Heart left ventricle (tissue), 16 donors: ENCODE measurements at regions not wholly inside any gene's neighbourhood (a gene's known extent, or its start where the extent isn't known, plus 50 kb on each side); places are given as distances from the start of the nearest gene placed in this dataset.

Experiments used
- ATAC-seq, 4 donors: fragments of 200-7000 bp; cut with Tn5 transposase; one replicate each; pipeline ENCODE4 v1.9.1; 2020 to 2022; ENCODE audit warnings: moderate library complexity in 4 of 4, mild to moderate bottlenecking in 3 of 4, moderate number of reproducible peaks in 1 of 4
- DNase-seq, 5 donors: peaks; one replicate each; pipeline ENCODE4 v3.0.0-alpha.2; 2020
- H3K27ac ChIP-seq, 12 donors: fragments of 200-600 bp; sonication (generic) in 4 of 12; one replicate each; pipeline versions ENCODE4 v1.5.0 to v1.8.0; 2016 to 2022; ENCODE audit warnings: mild to moderate bottlenecking in 2 of 12
- H3K27me3 ChIP-seq, 9 donors: fragments of 200-600 bp; sonication (generic) in 2 of 9; one replicate each; pipeline versions ENCODE4 v1.5.1 to v1.8.0; 2016 to 2022; ENCODE audit warnings: mild to moderate bottlenecking in 3 of 9
- H3K36me3 ChIP-seq, 9 donors: fragments of 200-600 bp; sonication (generic) in 2 of 9; one replicate each; pipeline versions ENCODE4 v1.5.0 to v1.8.0; 2018 to 2022; ENCODE audit warnings: mild to moderate bottlenecking in 2 of 9
- H3K4me1 ChIP-seq, 12 donors: fragments of 200-600 bp; sonication (generic) in 4 of 12; one replicate each; pipeline versions ENCODE4 v1.5.0 to v1.8.0; 2016 to 2022; ENCODE audit warnings: mild to moderate bottlenecking in 3 of 12
- H3K4me3 ChIP-seq, 12 donors: fragments of 200-600 bp; sonication (generic) in 4 of 12; one replicate each; pipeline versions ENCODE4 v1.5.0 to v1.8.0; 2017 to 2022; ENCODE audit warnings: mild to moderate bottlenecking in 9 of 12, moderate library complexity in 4 of 12
- H3K9me3 ChIP-seq, 12 donors: fragments of 200-600 bp; sonication (generic) in 4 of 12; one replicate each; pipeline versions ENCODE4 v1.5.0 to v1.8.0; 2016 to 2022; ENCODE audit warnings: mild to moderate bottlenecking in 1 of 12
- POLR2A ChIP-seq, 2 donors: fragments of 450-650 bp; IDR thresholded peaks; one replicate each; pipeline ENCODE4 v1.6.1; 2017; ENCODE audit warnings: antibody characterized with exemption in 2 of 2, mild to moderate bottlenecking in 2 of 2, moderate library complexity in 2 of 2
- WGBS, 4 donors: extraction: QIAGEN DNeasy Blood & Tissue Kit in 2 of 4; methylation state at CpG; one replicate each; pipeline versions ENCODE4 v1.1.5 to v1.1.7; 2013 to 2018; 5-methylcytosine and 5-hydroxymethylcytosine counted together
- intact Hi-C, 10 donors: fragments of 100-400 bp; cut with DNase I; formaldehyde crosslinking; loops; one replicate each; pipeline versions ENCODE4 v1.11.1 to v1.14.2; 2022
- TF ChIP-seq, protein P1 (sequence below), 12 donors: fragments of 200-600 bp; sonication (generic) in 4 of 12; IDR thresholded peaks; one replicate each; pipeline versions ENCODE4 v1.5.0 to v1.8.0; 2018 to 2022; ENCODE audit warnings: antibody characterized with exemption in 12 of 12, mild to moderate bottlenecking in 5 of 12
- donor health status: ischemic (EF 13 %, LVEDD 7.1; RV severe dilation, severe dysfunction).
- donor health status: healthy with polysubstance abuse.
- donor health status: DM: no; HTN: yes; CAD: no.
- donor health status: DM: no; HTN: no; CAD: no.
- donor health status: ischemic (EF 25% LVEDD 6.9; RV normal size, moderate dysfunction).
- donor health status: ischemic (EF 25% LVEDD 5.7; RV mildly dilated, moderate dysfunction).
- donor health status: healthy.
- donor health status: DM: yes; HTN: yes; CAD: no.
- donor health status: ischemic (EF 35%, LVEDD 5.7; RV mildly dilated, moderate dysfunction).
- donor health status: nonischemic (EF 11% LVEDD 7.7; RV severe dilation, severe dysfunction).
- donor health status: DM: yes; HTN: yes; CAD: no.
- donor health status: PGD.
- donor health status: ischemic (EF 29% LVEDD 5.4; RV normal size, mild dysfunction).
- donor health status: nonischemic (EF 23%, LVEDD 6.1; RV moderate dilation, normal function).

DNA sequence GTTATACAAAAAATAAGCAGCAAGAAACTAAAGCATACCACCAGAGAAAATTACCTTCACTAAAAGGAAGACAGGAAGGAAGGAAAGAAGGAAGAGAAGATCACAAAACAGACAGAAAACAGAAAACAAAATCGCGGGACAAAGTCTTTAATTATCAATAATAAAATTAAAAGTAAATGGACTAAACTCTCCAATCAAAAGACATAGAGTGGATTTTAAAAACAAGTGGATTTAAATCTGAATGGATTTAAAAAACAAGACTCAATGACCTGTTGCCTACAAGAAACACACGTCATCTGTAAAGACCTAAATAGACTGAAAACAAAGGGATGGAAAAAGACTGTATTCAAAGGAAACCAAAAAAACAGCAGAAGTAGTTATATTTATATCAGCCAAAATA, 75.7 kb upstream of the MAGI3 start:
- Histone ChIP-seq H3K36me3 (no peaks in the 10 kb centered on the region), H3K4me3 (no peak overlapping the region), H3K27ac (no peak overlapping the region), H3K9me3 (peaks cover 0 to 32% (median 3%) of the 10 kb centered on the region in 12 donors), H3K4me1 (no peaks in the 10 kb centered on the region), H3K27me3 (no peaks in the 10 kb centered on the region)
- intact Hi-C loops = no loop called here
- 76 to 91% (median 87%) methylated on average over 3 of the region's 3 CpGs for WGBS, 4 donors
- no peak for DNase-seq
- TF ChIP-seq, protein P1, sequence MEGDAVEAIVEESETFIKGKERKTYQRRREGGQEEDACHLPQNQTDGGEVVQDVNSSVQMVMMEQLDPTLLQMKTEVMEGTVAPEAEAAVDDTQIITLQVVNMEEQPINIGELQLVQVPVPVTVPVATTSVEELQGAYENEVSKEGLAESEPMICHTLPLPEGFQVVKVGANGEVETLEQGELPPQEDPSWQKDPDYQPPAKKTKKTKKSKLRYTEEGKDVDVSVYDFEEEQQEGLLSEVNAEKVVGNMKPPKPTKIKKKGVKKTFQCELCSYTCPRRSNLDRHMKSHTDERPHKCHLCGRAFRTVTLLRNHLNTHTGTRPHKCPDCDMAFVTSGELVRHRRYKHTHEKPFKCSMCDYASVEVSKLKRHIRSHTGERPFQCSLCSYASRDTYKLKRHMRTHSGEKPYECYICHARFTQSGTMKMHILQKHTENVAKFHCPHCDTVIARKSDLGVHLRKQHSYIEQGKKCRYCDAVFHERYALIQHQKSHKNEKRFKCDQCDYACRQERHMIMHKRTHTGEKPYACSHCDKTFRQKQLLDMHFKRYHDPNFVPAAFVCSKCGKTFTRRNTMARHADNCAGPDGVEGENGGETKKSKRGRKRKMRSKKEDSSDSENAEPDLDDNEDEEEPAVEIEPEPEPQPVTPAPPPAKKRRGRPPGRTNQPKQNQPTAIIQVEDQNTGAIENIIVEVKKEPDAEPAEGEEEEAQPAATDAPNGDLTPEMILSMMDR (IDR thresholded peaks at IDR 0.05) = no peak
- no peak for TF ChIP-seq POLR2A (IDR thresholded peaks at IDR 0.05)
- no peak for ATAC-seq

DNA sequence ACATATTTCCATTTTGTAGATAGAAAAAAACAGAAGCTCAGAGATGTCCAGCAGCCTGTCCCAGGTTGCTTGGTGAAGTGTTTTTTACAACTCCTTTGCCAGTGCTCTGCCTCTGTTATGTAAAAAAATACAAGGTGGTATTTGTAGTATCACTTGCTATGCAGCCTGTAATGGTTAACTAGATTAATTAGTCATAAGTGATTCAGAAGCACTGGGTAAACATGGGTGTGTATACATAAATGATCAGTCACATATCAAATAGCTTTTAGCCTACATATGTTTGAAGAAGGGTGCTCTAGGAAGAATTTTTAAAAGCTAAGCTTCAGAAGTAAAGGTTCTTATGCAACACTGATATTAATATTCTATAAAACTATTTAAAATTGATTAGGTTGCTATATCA, 70.0 kb upstream of the MAGI3 start:
- no peak for ATAC-seq
- intact Hi-C loops = loop anchor here in 1 of 10 donors (10.0 kb wide), 1 partner anchor 125 kb away; no protein-coding TSS in a partner anchor

DNA sequence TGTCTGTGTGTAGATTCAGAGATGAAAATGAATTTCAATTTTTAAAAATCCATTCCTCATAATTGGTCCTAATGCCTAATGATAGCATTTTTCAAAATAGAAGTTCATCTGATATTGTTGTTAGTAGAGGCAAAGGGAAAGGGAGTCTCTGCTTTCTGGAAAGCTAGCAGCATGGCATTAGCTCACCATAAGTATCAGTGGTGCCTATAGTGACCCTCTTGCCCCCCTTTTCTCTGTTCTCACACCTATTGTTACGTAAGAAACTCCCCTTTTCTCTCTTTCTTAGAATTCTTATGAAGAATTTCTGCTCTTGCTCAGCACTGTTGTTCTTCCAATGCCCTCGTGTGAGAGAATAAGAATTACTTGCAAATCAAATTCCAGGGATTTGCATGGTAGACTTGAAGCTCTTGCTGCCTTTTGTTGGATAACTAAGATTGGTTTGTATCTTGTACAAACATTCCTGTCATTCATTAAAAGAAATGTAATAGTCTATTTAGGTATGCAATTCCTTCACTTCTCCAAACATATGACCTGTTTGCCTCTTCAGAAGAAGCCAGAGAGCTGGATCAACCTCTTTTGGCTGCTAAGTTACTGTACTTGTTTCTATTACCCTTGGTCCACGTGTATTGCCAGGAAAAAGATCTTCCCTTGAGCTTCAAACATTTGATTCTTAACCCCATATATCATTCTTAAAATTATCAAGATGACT, 69.2 kb upstream of the MAGI3 start:
- WGBS, 4 donors = 9 to 48% (median 37%) methylated on average over 3 of the region's 3 CpGs
- DNase-seq (no peak), ATAC-seq (peak in 1 of 4 donors; percentile 26)
- TF ChIP-seq POLR2A (IDR thresholded peaks at IDR 0.05) = no peak
- TF ChIP-seq, protein P1 (IDR thresholded peaks at IDR 0.05) = no peak
- no peak overlapping the region for H3K27ac ChIP-seq
- intact Hi-C loops = loop anchor here in 1 of 10 donors (10.0 kb wide), 1 partner anchor 126 kb away; no protein-coding TSS in a partner anchor
- peaks cover 0 to 14% (median 0%) of the 10 kb centered on the region in 12 donors for H3K9me3 ChIP-seq
- H3K4me3 ChIP-seq = no peak overlapping the region
- H3K27me3 ChIP-seq = no peaks in the 10 kb centered on the region
- H3K36me3 ChIP-seq = no peaks in the 10 kb centered on the region
- H3K4me1 ChIP-seq = peaks cover 0 to 11% (median 0%) of the 10 kb centered on the region in 12 donors

More for the DNA sequence above, 70.0 kb upstream of the MAGI3 start:
- Histone ChIP-seq H3K4me1 (peaks cover 0 to 11% (median 0%) of the 10 kb centered on the region in 12 donors), H3K27me3 (no peaks in the 10 kb centered on the region), H3K36me3 (no peaks in the 10 kb centered on the region), H3K4me3 (no peak overlapping the region), H3K27ac (no peak overlapping the region), H3K9me3 (peaks cover 0 to 14% (median 0%) of the 10 kb centered on the region in 12 donors)
- DNase-seq = no peak
- TF ChIP-seq POLR2A (IDR thresholded peaks at IDR 0.05) = no peak
- TF ChIP-seq, protein P1 (IDR thresholded peaks at IDR 0.05) = no peak

DNA sequence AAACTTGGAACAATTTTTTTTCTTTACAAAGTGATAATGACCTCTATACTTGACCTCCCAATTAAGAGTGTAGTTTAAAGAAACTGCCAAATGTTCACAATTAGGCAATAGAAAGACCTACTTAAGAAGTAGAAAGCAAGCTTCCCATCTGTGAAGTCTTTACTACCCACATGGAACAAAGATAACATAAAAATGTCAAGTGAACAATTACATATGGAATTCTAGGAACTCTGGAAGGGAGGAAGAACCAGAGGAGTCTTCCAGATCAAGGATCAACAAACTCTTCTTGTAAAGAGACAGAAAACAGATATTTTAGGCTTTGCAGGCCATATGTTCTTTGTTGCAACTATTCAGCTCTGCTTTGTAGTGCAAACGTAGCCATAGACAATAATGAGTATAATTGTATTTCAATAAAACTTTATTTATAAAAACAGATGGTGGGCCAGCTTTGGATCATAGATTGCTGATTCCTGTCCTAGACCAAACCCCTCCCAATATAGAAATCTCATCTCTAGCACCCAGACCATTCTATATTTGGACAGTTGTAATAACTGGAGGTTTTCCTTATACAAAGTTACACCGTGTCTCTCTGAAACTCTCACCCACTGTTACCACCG, 68.4 kb upstream of the MAGI3 start:
- H3K36me3 ChIP-seq = no peaks in the 10 kb centered on the region
- TF ChIP-seq POLR2A (IDR thresholded peaks at IDR 0.05) = no peak
- TF ChIP-seq, protein P1 (IDR thresholded peaks at IDR 0.05) = no peak
- DNase-seq (no peak), ATAC-seq (no peak)
- H3K4me3 ChIP-seq = no peak overlapping the region
- no peaks in the 10 kb centered on the region for H3K27me3 ChIP-seq
- intact Hi-C loops = loop anchor here in 1 of 10 donors (10.0 kb wide), 1 partner anchor 127 kb away; no protein-coding TSS in a partner anchor
- no peak overlapping the region for H3K27ac ChIP-seq
- peaks cover 0 to 12% (median 0%) of the 10 kb centered on the region in 12 donors for H3K9me3 ChIP-seq
- WGBS, 4 donors = 80 to 86% (median 83%) methylated on average over 3 of the region's 3 CpGs
- peaks cover 0 to 11% (median 0%) of the 10 kb centered on the region in 12 donors for H3K4me1 ChIP-seq
